ENCODE measurements at regions not wholly inside any gene's neighbourhood (a gene's known extent, or its start where the extent isn't known, plus 50 kb on each side); places are given as distances from the start of the nearest gene placed in this dataset.

DNA sequence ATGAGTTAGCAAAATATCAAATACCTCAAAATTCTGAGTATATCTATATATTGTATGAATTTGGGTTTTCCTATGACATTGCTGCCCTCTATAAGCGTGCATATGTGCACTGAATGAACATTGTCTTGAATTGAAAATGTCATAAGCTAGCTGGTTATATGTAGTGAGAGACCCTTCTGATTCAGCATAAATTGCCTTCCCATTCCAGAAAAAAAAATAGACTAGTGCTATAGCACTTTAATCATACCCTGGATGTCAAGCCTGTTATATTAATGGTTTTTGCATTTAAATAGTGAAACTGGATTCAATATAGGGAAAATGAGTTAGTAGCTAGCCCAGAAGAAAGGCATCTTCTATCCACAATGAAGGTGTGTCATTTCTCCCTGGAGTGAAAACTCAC lies 265.1 kb downstream of the TUSC7 start:
- DNase-seq (ENCODE audit: low read depth) = no peak
- no peak overlapping the region for H3K4me3 ChIP-seq (ENCODE audit: low read depth, low read length)
- TF ChIP-seq, protein P1, sequence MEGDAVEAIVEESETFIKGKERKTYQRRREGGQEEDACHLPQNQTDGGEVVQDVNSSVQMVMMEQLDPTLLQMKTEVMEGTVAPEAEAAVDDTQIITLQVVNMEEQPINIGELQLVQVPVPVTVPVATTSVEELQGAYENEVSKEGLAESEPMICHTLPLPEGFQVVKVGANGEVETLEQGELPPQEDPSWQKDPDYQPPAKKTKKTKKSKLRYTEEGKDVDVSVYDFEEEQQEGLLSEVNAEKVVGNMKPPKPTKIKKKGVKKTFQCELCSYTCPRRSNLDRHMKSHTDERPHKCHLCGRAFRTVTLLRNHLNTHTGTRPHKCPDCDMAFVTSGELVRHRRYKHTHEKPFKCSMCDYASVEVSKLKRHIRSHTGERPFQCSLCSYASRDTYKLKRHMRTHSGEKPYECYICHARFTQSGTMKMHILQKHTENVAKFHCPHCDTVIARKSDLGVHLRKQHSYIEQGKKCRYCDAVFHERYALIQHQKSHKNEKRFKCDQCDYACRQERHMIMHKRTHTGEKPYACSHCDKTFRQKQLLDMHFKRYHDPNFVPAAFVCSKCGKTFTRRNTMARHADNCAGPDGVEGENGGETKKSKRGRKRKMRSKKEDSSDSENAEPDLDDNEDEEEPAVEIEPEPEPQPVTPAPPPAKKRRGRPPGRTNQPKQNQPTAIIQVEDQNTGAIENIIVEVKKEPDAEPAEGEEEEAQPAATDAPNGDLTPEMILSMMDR (conservative IDR thresholded peaks at IDR 0.05; ENCODE audit: low read depth, low read length) = no peak

GRCh38 chr3:116977441-116977840 lies 267.9 kb downstream of the TUSC7 start:
- TF ChIP-seq, protein P1 (conservative IDR thresholded peaks at IDR 0.05; ENCODE audit: low read depth, low read length) = no peak
- DNase-seq (ENCODE audit: low read depth) = no peak
- no peak overlapping the region for H3K4me3 ChIP-seq (ENCODE audit: low read depth, low read length)

GRCh38 chr3:116980099-116980498 lies 270.5 kb downstream of the TUSC7 start:
- H3K4me3 ChIP-seq (ENCODE audit: low read depth, low read length) = no peak overlapping the region
- DNase-seq (ENCODE audit: low read depth) = no peak
- TF ChIP-seq, protein P1 (conservative IDR thresholded peaks at IDR 0.05; ENCODE audit: low read depth, low read length) = no peak

DNA sequence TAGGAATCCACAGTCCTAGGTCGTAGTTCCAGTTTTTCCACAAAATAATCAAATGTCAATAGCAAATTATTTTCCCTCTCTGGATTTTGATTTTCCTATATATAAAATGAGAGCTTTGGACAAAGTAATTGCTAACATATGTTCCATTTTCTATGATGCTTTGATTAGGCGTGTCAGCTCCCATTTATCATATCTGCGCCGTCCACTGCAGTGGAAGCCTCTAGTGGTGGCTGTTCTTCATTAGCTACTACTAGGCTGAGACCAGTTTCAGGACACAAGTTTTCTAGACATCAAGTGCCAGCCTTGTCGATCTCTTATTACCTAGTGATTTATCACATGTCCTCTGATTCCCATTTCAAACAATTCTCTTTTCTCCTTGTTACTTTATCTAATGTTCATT lies 271.5 kb downstream of the TUSC7 start:
- TF ChIP-seq, protein P1 (conservative IDR thresholded peaks at IDR 0.05; ENCODE audit: low read depth, low read length) = no peak
- H3K4me3 ChIP-seq (ENCODE audit: low read depth, low read length) = no peak overlapping the region
- DNase-seq (ENCODE audit: low read depth) = no peak

- H3K4me3 ChIP-seq (ENCODE audit: low read depth, low read length) = no peak overlapping the region
- TF ChIP-seq, protein P1 (conservative IDR thresholded peaks at IDR 0.05; ENCODE audit: low read depth, low read length) = no peak
- DNase-seq (ENCODE audit: low read depth) = no peak
Observed at GRCh38 chr3:116984301-116984700, 274.7 kb downstream of the TUSC7 start.

DNA sequence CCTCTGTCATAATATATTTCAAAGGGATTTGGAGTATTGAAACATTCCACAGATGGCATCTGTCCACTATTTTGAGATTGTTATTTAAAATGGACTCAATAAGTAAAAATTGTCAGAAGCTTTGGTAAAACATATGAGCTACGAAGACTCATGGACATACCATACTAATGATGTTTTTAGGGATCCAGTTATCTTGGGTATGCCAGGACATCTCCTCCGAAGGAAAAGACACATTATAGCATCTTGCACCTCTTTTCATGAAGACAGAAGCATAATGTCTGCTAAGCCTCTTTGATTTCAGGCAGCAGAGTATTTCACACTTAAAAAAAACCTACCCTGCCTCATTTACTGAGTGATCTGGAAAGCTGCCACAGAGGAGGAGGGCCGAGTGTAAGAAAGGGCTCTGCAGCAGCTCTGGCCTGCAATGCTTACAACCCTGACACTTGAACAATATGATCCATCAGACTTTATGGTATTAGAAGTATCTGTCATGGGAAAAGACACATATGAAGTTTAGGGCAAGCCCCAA lies 284.8 kb downstream of the TUSC7 start:
- no peak for DNase-seq (ENCODE audit: low read depth)
- H3K4me3 ChIP-seq (ENCODE audit: low read depth, low read length) = no peak overlapping the region
- TF ChIP-seq, protein P1 (conservative IDR thresholded peaks at IDR 0.05; ENCODE audit: low read depth, low read length) = no peak

DNA sequence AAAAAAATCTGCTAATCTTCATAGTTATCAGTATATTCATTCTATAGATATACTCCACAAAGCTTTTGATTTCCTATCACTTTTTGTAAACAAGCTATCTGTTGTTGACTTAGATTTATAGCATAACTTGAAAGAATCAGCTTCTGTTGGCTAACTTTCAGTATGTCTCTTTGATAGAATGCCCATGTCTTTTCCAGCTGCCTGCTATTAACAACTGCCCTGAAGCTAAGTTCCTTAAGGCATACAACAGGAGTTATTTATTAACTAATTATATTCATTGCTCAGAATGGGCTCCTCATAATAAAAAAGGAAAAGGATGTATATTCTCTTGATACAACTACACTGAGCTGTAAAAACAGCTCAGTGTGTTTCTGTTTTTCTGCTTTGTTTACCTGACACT lies 293.9 kb downstream of the TUSC7 start:
- TF ChIP-seq, protein P1 (conservative IDR thresholded peaks at IDR 0.05; ENCODE audit: low read depth, low read length) = no peak
- no peak overlapping the region for H3K4me3 ChIP-seq (ENCODE audit: low read depth, low read length)
- DNase-seq (ENCODE audit: low read depth) = no peak

All from choroid plexus epithelial cell (primary cell).